Esophagus muscularis mucosa (tissue), 4 donors: ENCODE measurements at regions not wholly inside any gene's neighbourhood (a gene's known extent, or its start where the extent isn't known, plus 50 kb on each side); places are given as distances from the start of the nearest gene placed in this dataset.

Experiments used
- CTCF ChIP-seq, 3 experiments: fragments of 200-600 bp in 2 of 3; fragments of 450-650 bp in 1 of 3; sonication (generic) in 2 of 3; IDR thresholded peaks; one replicate each; pipeline ENCODE4 v1.5.1; 2017 to 2019; ENCODE audit warnings: antibody characterized with exemption in 3 of 3, mild to moderate bottlenecking in 2 of 3, moderate library complexity in 1 of 3
- EP300 ChIP-seq: sonication (generic); formaldehyde crosslinking; IDR thresholded peaks from one replicate; pipeline ENCODE4 v1.6.1; 2017; ENCODE audit warnings: antibody characterized with exemption
- POLR2A ChIP-seq: fragments of 450-650 bp; IDR thresholded peaks from one replicate; pipeline ENCODE4 v1.6.1; 2017; ENCODE audit warnings: antibody characterized with exemption, moderate library complexity, mild to moderate bottlenecking, low read depth
- POLR2AphosphoS5 ChIP-seq, 2 donors: sonication (generic); formaldehyde crosslinking; IDR thresholded peaks; one replicate each; pipeline ENCODE4 v1.6.1; 2017; ENCODE audit warnings: antibody characterized with exemption in 2 of 2

- no peak for TF ChIP-seq CTCF (IDR thresholded peaks at IDR 0.05)
- TF ChIP-seq EP300: no peak
- TF ChIP-seq POLR2AphosphoS5 (IDR thresholded peaks at IDR 0.05): no peak
- no peak for TF ChIP-seq POLR2A
Observed at GRCh38 chr4:124044330-124044729, 647.7 kb downstream of the SPRY1 start.
